HFFc6 (cell line): ENCODE measurements at regions not wholly inside any gene's neighbourhood (a gene's known extent, or its start where the extent isn't known, plus 50 kb on each side); places are given as distances from the start of the nearest gene placed in this dataset.

Source experiments
- DNase-seq: peaks from one replicate; pipeline ENCODE4 v3.0.0-alpha.2; 2018
- H3K27ac Mint-ChIP-seq: 2 replicates; pipeline ENCODE4 v1.8.0; 2020; ENCODE audit warnings: mild to moderate bottlenecking, mixed read lengths
- H3K27me3 Mint-ChIP-seq: 2 replicates; pipeline ENCODE4 v1.8.0; 2021; ENCODE audit warnings: mild to moderate bottlenecking, moderate library complexity, mixed read lengths; ENCODE audit not compliant: insufficient read depth
- H3K36me3 Mint-ChIP-seq: 2 replicates; pipeline ENCODE4 v1.8.0; 2021; ENCODE audit warnings: low read depth, mixed read lengths
- H3K4me1 Mint-ChIP-seq: 2 replicates; pipeline ENCODE4 v1.8.0; 2020; ENCODE audit warnings: low read depth, mixed read lengths
- H3K4me3 Mint-ChIP-seq: 2 replicates; pipeline ENCODE4 v1.8.0; 2020; ENCODE audit warnings: mild to moderate bottlenecking, moderate library complexity, mixed read lengths
- H3K9me3 Mint-ChIP-seq: 2 replicates; pipeline ENCODE4 v1.8.0; 2020; ENCODE audit warnings: mild to moderate bottlenecking, mixed read lengths
- CTCF ChIP-seq: fragments of 200-600 bp; sonication (generic); IDR thresholded peaks from 2 replicates; pipeline ENCODE4 v1.5.0; 2021; ENCODE audit warnings: antibody characterized with exemption, mild to moderate bottlenecking

GRCh38 chr21:28234326-28234725, 758.4 kb downstream of the LTN1 start:
- Mint-ChIP-seq H3K36me3 (0 out of 2 replicates have a peak, but pooled peaks cover 8% of the 10 kb centered on the region), H3K4me3 (no peak overlapping the region), H3K9me3 (no peaks in the 10 kb centered on the region), H3K27me3 (no peaks in the 10 kb centered on the region), H3K27ac (no peak overlapping the region), H3K4me1 (peaks cover 33% of the 10 kb centered on the region)
- no peak for TF ChIP-seq CTCF
- no peak for DNase-seq

- Mint-ChIP-seq H3K27ac (no peak overlapping the region), H3K9me3 (no peaks in the 10 kb centered on the region), H3K4me1 (peaks cover 33% of the 10 kb centered on the region), H3K27me3 (no peaks in the 10 kb centered on the region), H3K36me3 (0 out of 2 replicates have a peak, but pooled peaks cover 8% of the 10 kb centered on the region), H3K4me3 (no peak overlapping the region)
- DNase-seq = no peak
- TF ChIP-seq CTCF = no peak
Measured at GRCh38 chr21:28233536-28234220, 759.0 kb downstream of the LTN1 start.

- H3K4me3 Mint-ChIP-seq = peak overlapping the region; percentile 70
- H3K27me3 Mint-ChIP-seq = no peaks in the 10 kb centered on the region
- H3K27ac Mint-ChIP-seq = peak overlapping the region; percentile 91
- no peak for TF ChIP-seq CTCF
- DNase-seq = peak; percentile 12
- H3K36me3 Mint-ChIP-seq = peaks cover 15% of the 10 kb centered on the region; the same call in 1 of the 2 replicates
- no peaks in the 10 kb centered on the region for H3K9me3 Mint-ChIP-seq
- H3K4me1 Mint-ChIP-seq = peaks cover 50% of the 10 kb centered on the region
Measured at GRCh38 chr21:28230559-28230958, 762.1 kb downstream of the LTN1 start.

- Mint-ChIP-seq H3K4me1 (peaks cover 50% of the 10 kb centered on the region), H3K27me3 (no peaks in the 10 kb centered on the region), H3K4me3 (peak overlapping the region; percentile 49), H3K9me3 (no peaks in the 10 kb centered on the region), H3K36me3 (peaks cover 18% of the 10 kb centered on the region; the same call in 1 of the 2 replicates), H3K27ac (peak overlapping the region; percentile 91)
- DNase-seq = peak; percentile 82
- no peak for TF ChIP-seq CTCF
Measured at GRCh38 chr21:28229814-28230213, 762.9 kb downstream of the LTN1 start.

- H3K27me3 Mint-ChIP-seq = no peaks in the 10 kb centered on the region
- H3K27ac Mint-ChIP-seq = peak overlapping the region; percentile 91
- H3K4me3 Mint-ChIP-seq = no peak overlapping the region
- H3K9me3 Mint-ChIP-seq = no peaks in the 10 kb centered on the region
- peaks cover 16% of the 10 kb centered on the region; the same call in 1 of the 2 replicates for H3K36me3 Mint-ChIP-seq
- no peak for DNase-seq
- peaks cover 50% of the 10 kb centered on the region for H3K4me1 Mint-ChIP-seq
- TF ChIP-seq CTCF = no peak
Measured at GRCh38 chr21:28228636-28228995, 764.1 kb downstream of the LTN1 start.
